GM12875 (cell line): ENCODE measurements at regions not wholly inside any gene's neighbourhood (a gene's known extent, or its start where the extent isn't known, plus 50 kb on each side); places are given as distances from the start of the nearest gene placed in this dataset.

ENCODE experiments used
- H3K4me3 ChIP-seq: one replicate; pipeline ENCODE4 v1.5.1; 2011; ENCODE audit warnings: low read depth, low read length, control low read depth
- CTCF ChIP-seq: IDR thresholded peaks from 2 replicates; pipeline ENCODE4 v1.5.1; 2011; ENCODE audit warnings: low read depth, mild to moderate bottlenecking, control low read depth, inconsistent platforms, low read length, moderate library complexity, borderline replicate concordance; ENCODE audit not compliant: insufficient read depth

GRCh38 chr4:15343581-15343980, 84.3 kb upstream of the C1QTNF7 start:
- no peak overlapping the region for H3K4me3 ChIP-seq
- TF ChIP-seq CTCF, result no peak

- no peak for TF ChIP-seq CTCF
- H3K4me3 ChIP-seq, result no peak overlapping the region
These were observed 83.8 kb upstream of the C1QTNF7 start for GRCh38 chr4:15344041-15344440.

GRCh38 chr4:15345134-15345533, 82.7 kb upstream of the C1QTNF7 start:
- no peak overlapping the region for H3K4me3 ChIP-seq
- no peak for TF ChIP-seq CTCF

GRCh38 chr4:15348236-15348635, 79.6 kb upstream of the C1QTNF7 start:
- H3K4me3 ChIP-seq, result no peak overlapping the region
- no peak for TF ChIP-seq CTCF

- no peak overlapping the region for H3K4me3 ChIP-seq
- TF ChIP-seq CTCF, result no peak
These were observed 79.1 kb upstream of the C1QTNF7 start for GRCh38 chr4:15348695-15349094.

- no peak overlapping the region for H3K4me3 ChIP-seq
- TF ChIP-seq CTCF, result no peak
These were observed 78.3 kb upstream of the C1QTNF7 start for GRCh38 chr4:15349531-15349935.

- no peak overlapping the region for H3K4me3 ChIP-seq
- TF ChIP-seq CTCF, result no peak
These were observed 77.9 kb upstream of the C1QTNF7 start for GRCh38 chr4:15349965-15350364.
